Astrocyte of the cerebellum (primary cell): ENCODE measurements at regions not wholly inside any gene's neighbourhood (a gene's known extent, or its start where the extent isn't known, plus 50 kb on each side); places are given as distances from the start of the nearest gene placed in this dataset.

Experiments used
- DNase-seq: peaks from one replicate; pipeline ENCODE4 v3.0.0-alpha.2; 2011; ENCODE audit warnings: low read depth
- H3K4me3 ChIP-seq: 2 replicates; pipeline ENCODE4 v1.5.1; 2011; ENCODE audit warnings: mild to moderate bottlenecking, low read depth, low read length, moderate library complexity
- CTCF ChIP-seq: IDR thresholded peaks from 2 replicates; pipeline ENCODE4 v1.5.1; 2012; ENCODE audit warnings: low read length, low read depth, moderate library complexity, mild to moderate bottlenecking; ENCODE audit errors: missing control alignments
- in situ Hi-C: cut with HindIII; loops from 2 replicates; pipeline ENCODE4 v1.10.0; 2017; ENCODE audit warnings: low sequenced_read_pairs

GRCh38 chr10:124264711-124265390 is 153.9 kb downstream of the OAT start:
- no peak for TF ChIP-seq CTCF
- DNase-seq: no peak
- no peak overlapping the region for H3K4me3 ChIP-seq
- in situ Hi-C loops: loop anchor here (5.0 kb wide), 1 partner anchor 48 kb away; no protein-coding TSS in a partner anchor

GRCh38 chr10:124264271-124264670 is 154.5 kb downstream of the OAT start:
- no peak overlapping the region for H3K4me3 ChIP-seq
- DNase-seq: no peak
- TF ChIP-seq CTCF: no peak
- in situ Hi-C loops: no loop called here

GRCh38 chr10:124263726-124264125 is 155.0 kb downstream of the OAT start:
- in situ Hi-C loops: no loop called here
- no peak for DNase-seq
- no peak overlapping the region for H3K4me3 ChIP-seq
- TF ChIP-seq CTCF: no peak

- in situ Hi-C loops: no loop called here
- TF ChIP-seq CTCF: no peak
- no peak for DNase-seq
These were observed 155.8 kb downstream of the OAT start for GRCh38 chr10:124262971-124263370.

GRCh38 chr10:124262234-124262865 is 156.4 kb downstream of the OAT start:
- no peak overlapping the region for H3K4me3 ChIP-seq
- DNase-seq: no peak
- no peak for TF ChIP-seq CTCF
- in situ Hi-C loops: no loop called here

More at GRCh38 chr10:124262971-124263370, 155.8 kb downstream of the OAT start:
- H3K4me3 ChIP-seq: no peak overlapping the region

- peak; percentile 15 for TF ChIP-seq CTCF
- no peak overlapping the region for H3K4me3 ChIP-seq
- in situ Hi-C loops: no loop called here
- DNase-seq: no peak
These were observed 159.4 kb downstream of the OAT start for GRCh38 chr10:124259139-124259825.
